ENCODE measurements at regions not wholly inside any gene's neighbourhood (a gene's known extent, or its start where the extent isn't known, plus 50 kb on each side); places are given as distances from the start of the nearest gene placed in this dataset.
A peak's percentile ranks its signal among the peaks of the same experiment; 100 is the strongest.

DNA sequence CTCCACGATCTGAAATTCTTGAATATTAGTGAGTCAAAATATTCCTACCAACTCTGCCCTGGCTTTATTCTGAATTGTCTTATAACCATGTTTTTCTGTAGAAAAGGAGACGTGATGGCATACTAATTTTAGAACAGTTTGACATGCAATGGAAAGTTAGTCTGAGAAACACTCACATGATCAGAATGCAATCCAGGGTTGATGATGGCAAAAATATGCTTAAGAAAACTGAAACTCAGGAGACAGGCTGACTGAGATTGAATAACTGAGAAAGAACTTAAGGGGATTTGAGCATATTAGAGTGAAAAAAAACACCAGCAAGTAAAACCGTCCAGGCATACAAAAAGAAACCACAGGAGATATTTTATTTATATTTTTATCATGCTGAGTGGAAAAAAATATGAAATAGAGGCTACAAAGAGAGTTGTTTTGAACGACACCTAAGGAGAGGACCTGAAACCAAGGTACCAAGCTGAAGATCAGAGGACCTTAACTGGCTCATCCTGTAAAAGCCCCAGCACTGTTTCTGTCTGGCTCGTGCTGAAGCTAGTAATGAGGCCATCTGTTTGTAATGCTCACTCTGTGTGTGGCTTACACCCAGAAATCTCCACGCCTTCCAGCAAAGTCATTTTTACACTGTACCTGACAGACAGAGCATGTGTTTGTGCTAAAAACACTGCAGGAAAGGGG, 437.2 kb upstream of the PKDCC start:
- Histone ChIP-seq H4K20me1 (ENCODE audit: insufficient read depth, low read length) (no peaks in the 10 kb centered on the region), H3K4me2 (ENCODE audit: low read depth, low read length) (peak overlapping the region; percentile 5), H3K9ac (ENCODE audit: low read length) (no peak overlapping the region), H3F3A (ENCODE audit: insufficient read depth, low read length) (0 out of 2 replicates have a peak, but pooled peaks cover 5% of the 10 kb centered on the region), H3K36me3 (replicated peaks; ENCODE audit: insufficient read depth, low read length) (no peaks in the 10 kb centered on the region), H3K27me3 (replicated peaks; ENCODE audit: insufficient read depth, low read length) (no peaks in the 10 kb centered on the region), H3K4me1 (ENCODE audit: low read length) (no peaks in the 10 kb centered on the region), H2AFZ (ENCODE audit: low read length) (no peak overlapping the region), H3K9me2 (replicated peaks; ENCODE audit: insufficient read depth, low read length) (no peaks in the 10 kb centered on the region), H3K79me2 (ENCODE audit: low read length) (no peaks in the 10 kb centered on the region), H3K27ac (ENCODE audit: low read length) (peak overlapping the region; percentile 28; the same call in 1 of the 2 replicates), H3K4me3 (ENCODE audit: low read length) (no peak overlapping the region), H3K9me3 (replicated peaks; ENCODE audit: insufficient read depth, low read length) (no peaks in the 10 kb centered on the region)
- TF ChIP-seq CTCF (IDR thresholded peaks at IDR 0.05; ENCODE audit: low read length) (no peak), EZH2 (optimal IDR thresholded peaks at IDR 0.05; ENCODE audit: low read depth, low read length) (no peak), EZH2phosphoT487 (IDR thresholded peaks at IDR 0.05; ENCODE audit: low read length) (no peak)
- DNase-seq: peak; percentile 9

DNA sequence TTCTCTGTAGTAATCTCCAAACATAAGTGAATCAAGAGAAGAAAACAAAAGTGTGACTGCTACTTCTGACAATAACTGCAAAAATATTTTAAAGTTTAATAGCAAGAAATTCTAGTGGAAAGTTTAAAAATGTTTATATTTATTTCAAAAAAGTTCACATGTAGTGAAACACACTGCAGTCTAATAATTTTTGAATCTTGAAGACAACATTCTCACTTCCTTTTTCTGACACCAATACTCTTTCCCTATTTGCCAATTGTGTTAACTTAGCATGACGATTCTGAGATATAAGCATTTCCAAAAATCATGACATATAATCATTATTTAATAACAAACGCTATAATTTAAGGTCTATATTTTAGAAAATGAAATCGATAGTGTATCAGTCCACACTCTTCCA, 429.1 kb upstream of the PKDCC start:
- TF ChIP-seq EZH2 (optimal IDR thresholded peaks at IDR 0.05; ENCODE audit: low read depth, low read length) (no peak), CTCF (IDR thresholded peaks at IDR 0.05; ENCODE audit: low read length) (no peak), EZH2phosphoT487 (IDR thresholded peaks at IDR 0.05; ENCODE audit: low read length) (no peak)
- no peak overlapping the region for H3K4me2 ChIP-seq (ENCODE audit: low read depth, low read length)
- no peak overlapping the region for H3K4me3 ChIP-seq (ENCODE audit: low read length)
- H3K27me3 ChIP-seq (replicated peaks; ENCODE audit: insufficient read depth, low read length): no peaks in the 10 kb centered on the region
- H3K36me3 ChIP-seq (replicated peaks; ENCODE audit: insufficient read depth, low read length): no peaks in the 10 kb centered on the region
- no peaks in the 10 kb centered on the region for H3F3A ChIP-seq (ENCODE audit: insufficient read depth, low read length)
- DNase-seq: no peak
- H3K9me3 ChIP-seq (replicated peaks; ENCODE audit: insufficient read depth, low read length): no peaks in the 10 kb centered on the region
- H3K79me2 ChIP-seq (ENCODE audit: low read length): no peaks in the 10 kb centered on the region
- no peak overlapping the region for H2AFZ ChIP-seq (ENCODE audit: low read length)
- no peaks in the 10 kb centered on the region for H3K4me1 ChIP-seq (ENCODE audit: low read length)
- no peaks in the 10 kb centered on the region for H4K20me1 ChIP-seq (ENCODE audit: insufficient read depth, low read length)
- H3K9me2 ChIP-seq (replicated peaks; ENCODE audit: insufficient read depth, low read length): no peaks in the 10 kb centered on the region
- H3K27ac ChIP-seq (ENCODE audit: low read length): no peak overlapping the region
- no peak overlapping the region for H3K9ac ChIP-seq (ENCODE audit: low read length)

DNA sequence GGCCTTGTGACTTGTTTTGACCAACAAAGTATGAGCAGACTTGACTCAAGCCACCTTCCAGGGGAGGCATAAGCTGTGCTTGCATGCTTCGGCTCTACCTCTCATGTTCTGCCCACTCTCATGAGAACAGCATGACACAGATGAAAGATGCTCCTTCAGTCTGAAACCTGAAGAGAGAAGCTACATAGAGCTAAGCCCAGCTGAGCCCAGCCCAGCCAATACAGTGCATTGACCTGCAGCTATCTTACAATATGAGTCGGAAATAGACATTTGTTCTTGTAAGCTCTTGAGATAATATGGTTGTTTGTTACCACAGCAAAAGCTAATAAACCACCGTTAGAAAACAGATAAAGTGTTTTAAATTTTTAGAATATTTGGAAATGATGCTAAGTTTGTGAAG, 426.7 kb upstream of the PKDCC start:
- Histone ChIP-seq H3K4me1 (ENCODE audit: low read length) (no peaks in the 10 kb centered on the region), H3K36me3 (replicated peaks; ENCODE audit: insufficient read depth, low read length) (no peaks in the 10 kb centered on the region), H3K27ac (ENCODE audit: low read length) (no peak overlapping the region), H3K79me2 (ENCODE audit: low read length) (no peaks in the 10 kb centered on the region), H3K27me3 (replicated peaks; ENCODE audit: insufficient read depth, low read length) (no peaks in the 10 kb centered on the region), H4K20me1 (ENCODE audit: insufficient read depth, low read length) (no peaks in the 10 kb centered on the region), H3F3A (ENCODE audit: insufficient read depth, low read length) (no peaks in the 10 kb centered on the region), H3K9me3 (replicated peaks; ENCODE audit: insufficient read depth, low read length) (no peaks in the 10 kb centered on the region), H3K9me2 (replicated peaks; ENCODE audit: insufficient read depth, low read length) (no peaks in the 10 kb centered on the region), H3K4me2 (ENCODE audit: low read depth, low read length) (no peak overlapping the region), H3K4me3 (ENCODE audit: low read length) (no peak overlapping the region), H2AFZ (ENCODE audit: low read length) (no peak overlapping the region), H3K9ac (ENCODE audit: low read length) (no peak overlapping the region)
- no peak for DNase-seq
- no peak for TF ChIP-seq EZH2phosphoT487 (IDR thresholded peaks at IDR 0.05; ENCODE audit: low read length)
- no peak for TF ChIP-seq EZH2 (optimal IDR thresholded peaks at IDR 0.05; ENCODE audit: low read depth, low read length)
- no peak for TF ChIP-seq CTCF (IDR thresholded peaks at IDR 0.05; ENCODE audit: low read length)

Data from MM.1S (cell line).